HepG2 (cell line): ENCODE measurements at regions not wholly inside any gene's neighbourhood (a gene's known extent, or its start where the extent isn't known, plus 50 kb on each side); places are given as distances from the start of the nearest gene placed in this dataset.

Experiments
- ERF ChIP-seq: IDR thresholded peaks from 2 replicates; pipeline ENCODE4 v1.6.1; 2018; ENCODE audit warnings: missing biosample characterization, missing genetic modification reagents
- NCOA5 ChIP-seq: sonication (generic); formaldehyde crosslinking; IDR thresholded peaks from 2 replicates; pipeline ENCODE4 v1.4.0; 2020; ENCODE audit warnings: missing genetic modification reagents
- PCBP1 ChIP-seq: fragments of 200-400 bp; formaldehyde crosslinking; IDR thresholded peaks from 2 replicates; pipeline ENCODE4 v1.6.1; 2017; ENCODE audit warnings: mild to moderate bottlenecking, low read depth, low read length, borderline replicate concordance
- SALL2 ChIP-seq: sonication (generic); formaldehyde crosslinking; IDR thresholded peaks from 2 replicates; pipeline ENCODE4 v1.8.1; 2023; ENCODE audit warnings: mild to moderate bottlenecking, missing genetic modification reagents, inconsistent platforms
- SOX6 ChIP-seq, 2 experiments: fragments of 450-650 bp in 1 of 2; sonication (generic) in 1 of 2; formaldehyde crosslinking in 1 of 2; IDR thresholded peaks; 2 replicates each; pipeline versions ENCODE4 v1.4.0 to v1.6.1; 2017 to 2020; ENCODE audit warnings: antibody characterized with exemption in 1 of 2, mild to moderate bottlenecking in 1 of 2, missing genetic modification reagents in 1 of 2
- XBP1 ChIP-seq: sonication (generic); formaldehyde crosslinking; IDR thresholded peaks from 2 replicates; pipeline ENCODE4 v1.5.0; 2020; ENCODE audit warnings: missing genetic modification reagents
- ZC3H4 ChIP-seq: sonication (generic); formaldehyde crosslinking; IDR thresholded peaks from 2 replicates; pipeline ENCODE4 v1.4.0; 2020; ENCODE audit warnings: missing genetic modification reagents, borderline replicate concordance
- ZNF30 ChIP-seq: sonication (generic); formaldehyde crosslinking; IDR thresholded peaks from 2 replicates; pipeline ENCODE4 v1.5.0; 2020; ENCODE audit warnings: mild to moderate bottlenecking, missing genetic modification reagents
- ZNF441 ChIP-seq: sonication (generic); formaldehyde crosslinking; IDR thresholded peaks from 2 replicates; pipeline ENCODE4 v1.7.0; 2021; ENCODE audit warnings: missing genetic modification reagents, borderline replicate concordance
- ZNF790 ChIP-seq: sonication (generic); formaldehyde crosslinking; IDR thresholded peaks from 2 replicates; pipeline ENCODE4 v1.8.0; 2022; ENCODE audit warnings: missing genetic modification reagents, mild to moderate bottlenecking, borderline replicate concordance
- ZNF816 ChIP-seq: sonication (generic); formaldehyde crosslinking; IDR thresholded peaks from 2 replicates; pipeline ENCODE4 v1.8.0; 2022; ENCODE audit warnings: missing genetic modification reagents, mild to moderate bottlenecking, borderline replicate concordance
- ZNF841 ChIP-seq: sonication (generic); formaldehyde crosslinking; IDR thresholded peaks from 2 replicates; pipeline ENCODE4 v1.8.1; 2023; ENCODE audit warnings: missing genetic modification reagents, borderline replicate concordance
- TF ChIP-seq, protein P1 (sequence below): sonication (generic); formaldehyde crosslinking; IDR thresholded peaks from 2 replicates; pipeline ENCODE4 v1.5.1; 2020; ENCODE audit warnings: mild to moderate bottlenecking, missing genetic modification reagents, borderline replicate concordance
- TF ChIP-seq, protein P2 (sequence below): sonication (generic); formaldehyde crosslinking; IDR thresholded peaks from 2 replicates; pipeline ENCODE4 v1.8.0; 2022; ENCODE audit warnings: missing genetic modification reagents, mild to moderate bottlenecking, borderline replicate concordance
- TF ChIP-seq, protein P3 (sequence below): sonication (generic); formaldehyde crosslinking; IDR thresholded peaks from 2 replicates; pipeline ENCODE4 v1.4.0; 2020; ENCODE audit warnings: low read depth, mild to moderate bottlenecking, missing genetic modification reagents
- TF ChIP-seq, protein P4 (sequence below): IDR thresholded peaks from 2 replicates; pipeline ENCODE4 v1.4.0; 2020; ENCODE audit warnings: mild to moderate bottlenecking, missing genetic modification reagents

DNA sequence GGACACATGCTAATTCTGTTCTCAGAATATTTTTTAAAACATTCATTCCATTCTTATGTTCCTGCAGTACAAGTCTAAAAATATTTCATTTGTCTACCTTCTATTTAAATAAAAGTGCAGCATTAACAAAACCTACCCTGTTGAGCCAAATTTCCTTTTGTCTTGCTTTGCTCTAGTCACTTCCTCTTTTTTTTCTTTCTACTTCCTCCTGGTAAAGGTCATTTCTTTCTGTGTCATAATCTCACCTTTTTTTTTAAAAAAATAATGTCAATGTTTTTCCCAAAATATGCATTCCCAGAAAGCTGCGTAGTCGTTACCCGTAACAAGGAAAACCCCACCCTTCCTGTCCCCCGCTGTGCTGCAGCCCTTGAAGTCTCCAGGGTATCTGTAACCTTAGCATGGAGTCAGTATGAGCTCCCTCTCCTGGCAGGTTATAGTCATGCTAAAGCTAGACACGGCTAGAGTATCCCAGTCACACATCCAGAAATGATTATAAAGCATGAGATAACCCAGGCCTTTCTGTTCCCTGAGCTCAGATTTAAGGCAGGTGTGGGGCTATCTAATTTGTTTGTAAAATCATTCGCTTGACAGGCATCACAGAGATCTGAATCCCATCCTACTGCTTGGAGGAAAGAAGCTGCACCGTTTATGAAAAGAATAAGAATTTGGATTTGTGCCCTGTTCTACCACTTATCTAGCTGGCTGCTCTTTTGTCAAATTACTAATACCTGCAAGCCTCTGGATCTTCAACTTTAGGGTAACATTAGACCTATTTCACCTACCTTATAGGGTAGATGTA is 51.1 kb upstream of the EED start (continued):
- TF ChIP-seq, protein P1, sequence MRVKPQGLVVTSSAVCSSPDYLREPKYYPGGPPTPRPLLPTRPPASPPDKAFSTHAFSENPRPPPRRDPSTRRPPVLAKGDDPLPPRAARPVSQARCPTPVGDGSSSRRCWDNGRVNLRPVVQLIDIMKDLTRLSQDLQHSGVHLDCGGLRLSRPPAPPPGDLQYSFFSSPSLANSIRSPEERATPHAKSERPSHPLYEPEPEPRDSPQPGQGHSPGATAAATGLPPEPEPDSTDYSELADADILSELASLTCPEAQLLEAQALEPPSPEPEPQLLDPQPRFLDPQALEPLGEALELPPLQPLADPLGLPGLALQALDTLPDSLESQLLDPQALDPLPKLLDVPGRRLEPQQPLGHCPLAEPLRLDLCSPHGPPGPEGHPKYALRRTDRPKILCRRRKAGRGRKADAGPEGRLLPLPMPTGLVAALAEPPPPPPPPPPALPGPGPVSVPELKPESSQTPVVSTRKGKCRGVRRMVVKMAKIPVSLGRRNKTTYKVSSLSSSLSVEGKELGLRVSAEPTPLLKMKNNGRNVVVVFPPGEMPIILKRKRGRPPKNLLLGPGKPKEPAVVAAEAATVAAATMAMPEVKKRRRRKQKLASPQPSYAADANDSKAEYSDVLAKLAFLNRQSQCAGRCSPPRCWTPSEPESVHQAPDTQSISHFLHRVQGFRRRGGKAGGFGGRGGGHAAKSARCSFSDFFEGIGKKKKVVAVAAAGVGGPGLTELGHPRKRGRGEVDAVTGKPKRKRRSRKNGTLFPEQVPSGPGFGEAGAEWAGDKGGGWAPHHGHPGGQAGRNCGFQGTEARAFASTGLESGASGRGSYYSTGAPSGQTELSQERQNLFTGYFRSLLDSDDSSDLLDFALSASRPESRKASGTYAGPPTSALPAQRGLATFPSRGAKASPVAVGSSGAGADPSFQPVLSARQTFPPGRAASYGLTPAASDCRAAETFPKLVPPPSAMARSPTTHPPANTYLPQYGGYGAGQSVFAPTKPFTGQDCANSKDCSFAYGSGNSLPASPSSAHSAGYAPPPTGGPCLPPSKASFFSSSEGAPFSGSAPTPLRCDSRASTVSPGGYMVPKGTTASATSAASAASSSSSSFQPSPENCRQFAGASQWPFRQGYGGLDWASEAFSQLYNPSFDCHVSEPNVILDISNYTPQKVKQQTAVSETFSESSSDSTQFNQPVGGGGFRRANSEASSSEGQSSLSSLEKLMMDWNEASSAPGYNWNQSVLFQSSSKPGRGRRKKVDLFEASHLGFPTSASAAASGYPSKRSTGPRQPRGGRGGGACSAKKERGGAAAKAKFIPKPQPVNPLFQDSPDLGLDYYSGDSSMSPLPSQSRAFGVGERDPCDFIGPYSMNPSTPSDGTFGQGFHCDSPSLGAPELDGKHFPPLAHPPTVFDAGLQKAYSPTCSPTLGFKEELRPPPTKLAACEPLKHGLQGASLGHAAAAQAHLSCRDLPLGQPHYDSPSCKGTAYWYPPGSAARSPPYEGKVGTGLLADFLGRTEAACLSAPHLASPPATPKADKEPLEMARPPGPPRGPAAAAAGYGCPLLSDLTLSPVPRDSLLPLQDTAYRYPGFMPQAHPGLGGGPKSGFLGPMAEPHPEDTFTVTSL, result peak; percentile 17; the same call in 1 of the 2 replicates
- TF ChIP-seq ZNF841 (no peak), ZNF790 (CRISPR knock-in tag) (no peak), XBP1 (CRISPR knock-in tag) (no peak), ZNF816 (0 out of 2 replicates have a peak, but pooled peaks have one; percentile 30), ZNF30 (CRISPR knock-in tag) (no peak), ERF (CRISPR knock-in tag) (peak; percentile 29; the same call in 1 of the 2 replicates), NCOA5 (CRISPR knock-in tag) (no peak), SOX6 (IDR thresholded peaks at IDR 0.05) (no peak), SOX6 (CRISPR knock-in tag; IDR thresholded peaks at IDR 0.05) (no peak), ZNF441 (no peak), SALL2 (CRISPR knock-in tag) (no peak), PCBP1 (no peak), ZC3H4 (CRISPR knock-in tag) (no peak)
- TF ChIP-seq, protein P2, sequence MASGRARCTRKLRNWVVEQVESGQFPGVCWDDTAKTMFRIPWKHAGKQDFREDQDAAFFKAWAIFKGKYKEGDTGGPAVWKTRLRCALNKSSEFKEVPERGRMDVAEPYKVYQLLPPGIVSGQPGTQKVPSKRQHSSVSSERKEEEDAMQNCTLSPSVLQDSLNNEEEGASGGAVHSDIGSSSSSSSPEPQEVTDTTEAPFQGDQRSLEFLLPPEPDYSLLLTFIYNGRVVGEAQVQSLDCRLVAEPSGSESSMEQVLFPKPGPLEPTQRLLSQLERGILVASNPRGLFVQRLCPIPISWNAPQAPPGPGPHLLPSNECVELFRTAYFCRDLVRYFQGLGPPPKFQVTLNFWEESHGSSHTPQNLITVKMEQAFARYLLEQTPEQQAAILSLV, result no peak
- TF ChIP-seq, protein P3, sequence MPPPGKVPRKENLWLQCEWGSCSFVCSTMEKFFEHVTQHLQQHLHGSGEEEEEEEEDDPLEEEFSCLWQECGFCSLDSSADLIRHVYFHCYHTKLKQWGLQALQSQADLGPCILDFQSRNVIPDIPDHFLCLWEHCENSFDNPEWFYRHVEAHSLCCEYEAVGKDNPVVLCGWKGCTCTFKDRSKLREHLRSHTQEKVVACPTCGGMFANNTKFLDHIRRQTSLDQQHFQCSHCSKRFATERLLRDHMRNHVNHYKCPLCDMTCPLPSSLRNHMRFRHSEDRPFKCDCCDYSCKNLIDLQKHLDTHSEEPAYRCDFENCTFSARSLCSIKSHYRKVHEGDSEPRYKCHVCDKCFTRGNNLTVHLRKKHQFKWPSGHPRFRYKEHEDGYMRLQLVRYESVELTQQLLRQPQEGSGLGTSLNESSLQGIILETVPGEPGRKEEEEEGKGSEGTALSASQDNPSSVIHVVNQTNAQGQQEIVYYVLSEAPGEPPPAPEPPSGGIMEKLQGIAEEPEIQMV (CRISPR knock-in tag), result no peak
- TF ChIP-seq, protein P4, sequence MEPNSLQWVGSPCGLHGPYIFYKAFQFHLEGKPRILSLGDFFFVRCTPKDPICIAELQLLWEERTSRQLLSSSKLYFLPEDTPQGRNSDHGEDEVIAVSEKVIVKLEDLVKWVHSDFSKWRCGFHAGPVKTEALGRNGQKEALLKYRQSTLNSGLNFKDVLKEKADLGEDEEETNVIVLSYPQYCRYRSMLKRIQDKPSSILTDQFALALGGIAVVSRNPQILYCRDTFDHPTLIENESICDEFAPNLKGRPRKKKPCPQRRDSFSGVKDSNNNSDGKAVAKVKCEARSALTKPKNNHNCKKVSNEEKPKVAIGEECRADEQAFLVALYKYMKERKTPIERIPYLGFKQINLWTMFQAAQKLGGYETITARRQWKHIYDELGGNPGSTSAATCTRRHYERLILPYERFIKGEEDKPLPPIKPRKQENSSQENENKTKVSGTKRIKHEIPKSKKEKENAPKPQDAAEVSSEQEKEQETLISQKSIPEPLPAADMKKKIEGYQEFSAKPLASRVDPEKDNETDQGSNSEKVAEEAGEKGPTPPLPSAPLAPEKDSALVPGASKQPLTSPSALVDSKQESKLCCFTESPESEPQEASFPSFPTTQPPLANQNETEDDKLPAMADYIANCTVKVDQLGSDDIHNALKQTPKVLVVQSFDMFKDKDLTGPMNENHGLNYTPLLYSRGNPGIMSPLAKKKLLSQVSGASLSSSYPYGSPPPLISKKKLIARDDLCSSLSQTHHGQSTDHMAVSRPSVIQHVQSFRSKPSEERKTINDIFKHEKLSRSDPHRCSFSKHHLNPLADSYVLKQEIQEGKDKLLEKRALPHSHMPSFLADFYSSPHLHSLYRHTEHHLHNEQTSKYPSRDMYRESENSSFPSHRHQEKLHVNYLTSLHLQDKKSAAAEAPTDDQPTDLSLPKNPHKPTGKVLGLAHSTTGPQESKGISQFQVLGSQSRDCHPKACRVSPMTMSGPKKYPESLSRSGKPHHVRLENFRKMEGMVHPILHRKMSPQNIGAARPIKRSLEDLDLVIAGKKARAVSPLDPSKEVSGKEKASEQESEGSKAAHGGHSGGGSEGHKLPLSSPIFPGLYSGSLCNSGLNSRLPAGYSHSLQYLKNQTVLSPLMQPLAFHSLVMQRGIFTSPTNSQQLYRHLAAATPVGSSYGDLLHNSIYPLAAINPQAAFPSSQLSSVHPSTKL (CRISPR knock-in tag), result peak; percentile 38; the same call in 1 of the 2 replicates
